NT2/D1 (cell line): ENCODE measurements at regions not wholly inside any gene's neighbourhood (a gene's known extent, or its start where the extent isn't known, plus 50 kb on each side); places are given as distances from the start of the nearest gene placed in this dataset.

Experiments used
- DNase-seq: peaks from one replicate; pipeline ENCODE4 v3.0.0-alpha.2; 2011; ENCODE audit warnings: low read depth, low spot score
- H3K27me3 ChIP-seq: 2 replicates; pipeline ENCODE4 v1.6.0; 2011; ENCODE audit warnings: mild to moderate bottlenecking; ENCODE audit not compliant: insufficient read length, insufficient read depth
- H3K36me3 ChIP-seq: 2 replicates; pipeline ENCODE4 v1.6.1; 2011; ENCODE audit warnings: mild to moderate bottlenecking, low read length, mixed read lengths; ENCODE audit not compliant: insufficient read depth, insufficient read length
- H3K4me1 ChIP-seq: 2 replicates; pipeline ENCODE4 v1.5.1; 2011; ENCODE audit not compliant: insufficient read depth, insufficient read length
- H3K4me3 ChIP-seq: 2 replicates; pipeline ENCODE4 v1.5.1; 2011; ENCODE audit warnings: low read depth; ENCODE audit not compliant: insufficient read length
- H3K9ac ChIP-seq: 2 replicates; pipeline ENCODE4 v1.6.0; 2011; ENCODE audit warnings: low read depth; ENCODE audit not compliant: insufficient read length
- H3K9me3 ChIP-seq: 2 replicates; pipeline ENCODE4 v1.5.1; 2011; ENCODE audit warnings: mild to moderate bottlenecking, low read length; ENCODE audit not compliant: insufficient read depth
- SUZ12 ChIP-seq: IDR thresholded peaks from 2 replicates; pipeline ENCODE4 v1.6.1; 2011; ENCODE audit not compliant: insufficient read length, insufficient read depth; ENCODE audit errors: extremely low read depth
- YY1 ChIP-seq: IDR thresholded peaks from 2 replicates; pipeline ENCODE4 v1.6.1; 2011; ENCODE audit not compliant: insufficient read length, insufficient read depth
- ZNF274 ChIP-seq: IDR thresholded peaks from 2 replicates; pipeline ENCODE4 v1.6.1; 2011; ENCODE audit warnings: mild to moderate bottlenecking, low read depth, low read length

DNA sequence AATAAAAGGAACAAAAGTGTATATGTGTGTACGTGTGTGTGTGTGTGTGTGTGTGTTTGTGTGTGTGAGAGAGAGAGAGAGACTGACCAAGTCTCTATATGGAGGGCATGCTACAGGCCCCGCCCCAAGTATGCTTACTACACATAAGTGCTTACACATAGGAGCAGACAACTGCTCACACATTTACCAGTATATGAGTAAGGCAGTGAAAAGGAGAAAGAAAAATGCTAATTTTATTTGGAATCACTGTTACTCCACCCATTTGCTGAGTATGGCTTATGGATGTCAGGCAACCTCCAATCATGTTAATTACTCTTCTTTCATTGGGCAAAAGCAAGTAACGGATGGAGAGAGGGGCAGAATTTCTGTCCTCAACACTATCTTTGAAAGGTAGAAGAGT lies 107.6 kb upstream of the STK26 start:
- no peak for DNase-seq
- Histone ChIP-seq H3K4me1 (no peaks in the 10 kb centered on the region), H3K27me3 (no peaks in the 10 kb centered on the region), H3K36me3 (no peaks in the 10 kb centered on the region), H3K9ac (no peak overlapping the region), H3K9me3 (no peaks in the 10 kb centered on the region), H3K4me3 (no peak overlapping the region)
- no peak for TF ChIP-seq YY1
- no peak for TF ChIP-seq ZNF274
- no peak for TF ChIP-seq SUZ12

DNA sequence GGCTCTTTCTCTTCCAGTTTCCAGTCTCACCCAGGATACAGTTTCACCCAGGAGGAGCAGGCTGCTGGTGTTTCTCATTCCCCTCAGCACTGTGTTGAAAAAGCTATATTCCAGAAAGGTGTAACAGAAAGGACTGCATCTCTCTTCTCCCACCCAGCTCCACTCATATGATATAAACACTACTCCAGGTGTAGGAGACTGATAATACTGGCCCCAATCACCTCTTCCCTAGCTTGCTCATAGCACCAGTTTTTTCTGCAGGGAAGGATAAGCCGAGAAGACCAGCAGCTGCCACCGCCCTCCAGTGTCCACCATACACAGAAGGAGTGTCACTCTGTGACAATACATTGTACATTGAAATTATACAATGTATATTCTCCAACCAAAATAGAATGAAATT lies 105.5 kb upstream of the STK26 start:
- Histone ChIP-seq H3K9me3 (no peaks in the 10 kb centered on the region), H3K27me3 (no peaks in the 10 kb centered on the region), H3K9ac (no peak overlapping the region), H3K4me1 (no peaks in the 10 kb centered on the region), H3K36me3 (no peaks in the 10 kb centered on the region), H3K4me3 (no peak overlapping the region)
- no peak for DNase-seq
- TF ChIP-seq SUZ12 (no peak), YY1 (no peak), ZNF274 (no peak)

DNA sequence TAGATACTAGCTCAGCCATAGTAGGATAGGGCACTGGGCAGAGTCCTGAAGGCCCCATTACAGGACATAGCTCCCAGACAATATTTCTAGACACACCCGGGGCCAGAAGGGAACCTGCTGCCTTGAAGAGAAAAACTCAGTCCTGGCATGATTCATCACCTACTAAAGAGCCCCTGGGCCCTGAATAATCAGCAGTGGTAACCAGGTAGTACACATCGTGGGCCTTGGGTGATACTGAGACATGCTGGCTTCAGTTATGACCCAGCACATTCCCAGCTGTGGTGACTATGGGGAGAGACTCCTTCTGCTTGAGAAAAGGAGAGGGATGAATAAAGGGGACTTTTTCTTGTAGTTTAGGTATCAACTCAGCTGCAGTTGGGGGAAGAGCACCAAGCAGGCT lies 104.3 kb upstream of the STK26 start:
- TF ChIP-seq SUZ12 (no peak), ZNF274 (no peak), YY1 (no peak)
- Histone ChIP-seq H3K4me1 (no peaks in the 10 kb centered on the region), H3K4me3 (no peak overlapping the region), H3K9ac (no peak overlapping the region), H3K27me3 (no peaks in the 10 kb centered on the region), H3K36me3 (no peaks in the 10 kb centered on the region), H3K9me3 (no peaks in the 10 kb centered on the region)
- no peak for DNase-seq

DNA sequence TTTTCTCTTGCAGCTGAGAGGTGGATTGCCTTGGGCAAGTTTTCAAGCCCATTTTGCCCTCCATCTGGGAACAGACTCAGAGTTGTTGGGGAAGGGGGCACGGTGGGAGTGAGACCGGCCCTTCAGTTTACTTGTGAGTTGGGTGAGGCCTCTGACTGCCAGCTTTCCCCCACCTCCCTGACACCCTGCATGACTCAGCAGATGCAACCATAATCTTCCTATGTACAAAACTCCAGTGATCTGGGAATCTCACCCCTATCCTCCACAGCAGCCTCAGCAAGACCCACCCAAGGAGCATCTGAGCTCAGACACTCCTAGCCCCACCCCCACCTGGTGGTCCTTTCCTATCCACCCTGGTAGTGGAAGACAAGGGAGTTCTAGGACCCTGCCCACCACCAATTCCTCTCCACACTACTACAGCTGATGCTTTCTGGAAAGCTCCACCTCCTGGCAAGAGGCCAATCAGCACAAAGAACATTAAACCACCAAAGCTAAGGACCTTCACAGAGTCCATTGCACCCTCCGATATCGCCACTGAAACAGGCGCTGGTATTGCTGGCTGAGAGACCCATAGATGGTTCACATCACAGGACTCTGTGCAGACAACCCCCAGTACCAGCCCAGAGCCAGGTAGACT lies 99.4 kb upstream of the STK26 start:
- no peak for DNase-seq
- TF ChIP-seq SUZ12 (no peak), YY1 (no peak), ZNF274 (no peak)
- no peaks in the 10 kb centered on the region for H3K4me1 ChIP-seq

GRCh38 chrX:131938749-131939148 lies 84.4 kb upstream of the STK26 start:
- no peaks in the 10 kb centered on the region for H3K4me1 ChIP-seq
- DNase-seq = no peak
- H3K9ac ChIP-seq = no peak overlapping the region
- H3K27me3 ChIP-seq = no peaks in the 10 kb centered on the region
- TF ChIP-seq YY1 (no peak), SUZ12 (no peak), ZNF274 (no peak)
- H3K36me3 ChIP-seq = no peaks in the 10 kb centered on the region
- H3K4me3 ChIP-seq = no peak overlapping the region
- H3K9me3 ChIP-seq = no peaks in the 10 kb centered on the region

More for the DNA sequence above, 99.4 kb upstream of the STK26 start:
- no peaks in the 10 kb centered on the region for H3K27me3 ChIP-seq
- H3K9ac ChIP-seq = no peak overlapping the region
- no peak overlapping the region for H3K4me3 ChIP-seq
- H3K9me3 ChIP-seq = no peaks in the 10 kb centered on the region
- H3K36me3 ChIP-seq = no peaks in the 10 kb centered on the region

DNA sequence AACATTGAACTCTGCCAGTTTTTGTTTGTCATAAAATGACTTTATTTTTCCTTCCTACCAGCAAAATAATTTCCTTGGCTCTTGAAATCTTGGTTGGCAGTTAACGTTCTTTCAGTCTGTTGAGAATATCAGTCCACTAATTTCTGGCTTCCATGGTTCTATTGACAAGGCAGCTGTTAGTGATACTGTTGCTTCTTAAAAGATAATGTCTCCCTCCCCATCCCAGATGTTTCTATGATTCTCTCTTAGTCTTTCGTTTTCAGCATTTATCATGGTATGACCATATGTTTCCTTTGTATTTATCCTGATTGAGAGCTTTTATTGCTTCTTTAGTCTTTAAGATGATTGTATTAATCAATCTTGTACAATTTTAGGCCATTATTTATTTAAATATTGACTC lies 81.1 kb upstream of the STK26 start:
- Histone ChIP-seq H3K36me3 (no peaks in the 10 kb centered on the region), H3K27me3 (no peaks in the 10 kb centered on the region), H3K4me1 (no peaks in the 10 kb centered on the region), H3K4me3 (no peak overlapping the region), H3K9ac (no peak overlapping the region), H3K9me3 (no peaks in the 10 kb centered on the region)
- DNase-seq = no peak
- TF ChIP-seq SUZ12 = no peak
- no peak for TF ChIP-seq ZNF274
- no peak for TF ChIP-seq YY1

DNA sequence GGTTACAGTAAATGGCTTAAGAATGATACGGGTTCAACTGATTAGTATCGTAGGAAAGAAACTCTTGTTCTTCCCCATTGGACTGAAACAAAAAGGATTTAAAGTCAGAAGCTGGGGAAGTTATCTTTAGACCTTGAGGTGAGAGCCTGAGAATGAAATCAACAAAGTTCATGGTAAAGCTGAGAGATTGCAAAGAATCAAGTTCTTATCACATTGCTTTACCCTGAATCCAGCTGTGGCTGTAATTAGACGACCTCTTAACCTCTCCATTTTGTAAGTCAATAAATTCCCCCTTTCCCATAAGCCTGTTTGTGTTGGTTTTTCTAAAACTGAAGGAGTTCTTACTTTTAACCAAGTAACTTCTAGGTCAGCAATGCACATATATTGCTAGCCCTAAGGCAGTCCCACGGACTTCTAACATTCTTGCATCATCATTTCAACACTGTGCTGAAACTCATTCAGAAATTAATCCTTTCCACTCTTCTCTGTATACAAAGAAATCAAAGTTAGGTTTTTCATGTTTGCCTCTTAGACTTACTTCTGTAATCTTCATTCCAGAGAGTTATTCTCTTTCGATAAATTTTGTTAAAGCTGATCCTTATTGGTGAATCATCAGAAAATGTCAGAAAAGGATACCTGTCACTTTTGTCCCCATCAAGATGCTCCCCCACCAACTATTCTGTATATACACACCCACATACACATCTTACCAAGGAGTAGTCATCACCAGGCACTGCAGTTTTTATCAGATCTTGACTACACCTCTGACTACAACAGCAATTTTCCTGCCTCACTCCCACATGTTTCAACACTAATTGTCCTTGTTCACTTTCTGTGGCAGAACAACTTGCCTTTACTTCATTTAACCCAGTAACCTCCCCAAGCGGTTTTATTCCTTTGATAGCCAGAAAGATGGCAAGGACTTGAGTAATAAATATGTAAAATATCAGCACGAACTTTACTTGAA lies 77.9 kb upstream of the STK26 start:
- Histone ChIP-seq H3K27me3 (no peaks in the 10 kb centered on the region), H3K9me3 (no peaks in the 10 kb centered on the region)

More for the DNA sequence above, 77.9 kb upstream of the STK26 start:
- Histone ChIP-seq H3K9ac (no peak overlapping the region), H3K36me3 (no peaks in the 10 kb centered on the region), H3K4me3 (no peak overlapping the region), H3K4me1 (no peaks in the 10 kb centered on the region)
- no peak for TF ChIP-seq YY1
- TF ChIP-seq ZNF274 = no peak
- TF ChIP-seq SUZ12 = no peak
- DNase-seq = no peak
